ENCODE measurements at regions not wholly inside any gene's neighbourhood (a gene's known extent, or its start where the extent isn't known, plus 50 kb on each side); places are given as distances from the start of the nearest gene placed in this dataset.

DNA sequence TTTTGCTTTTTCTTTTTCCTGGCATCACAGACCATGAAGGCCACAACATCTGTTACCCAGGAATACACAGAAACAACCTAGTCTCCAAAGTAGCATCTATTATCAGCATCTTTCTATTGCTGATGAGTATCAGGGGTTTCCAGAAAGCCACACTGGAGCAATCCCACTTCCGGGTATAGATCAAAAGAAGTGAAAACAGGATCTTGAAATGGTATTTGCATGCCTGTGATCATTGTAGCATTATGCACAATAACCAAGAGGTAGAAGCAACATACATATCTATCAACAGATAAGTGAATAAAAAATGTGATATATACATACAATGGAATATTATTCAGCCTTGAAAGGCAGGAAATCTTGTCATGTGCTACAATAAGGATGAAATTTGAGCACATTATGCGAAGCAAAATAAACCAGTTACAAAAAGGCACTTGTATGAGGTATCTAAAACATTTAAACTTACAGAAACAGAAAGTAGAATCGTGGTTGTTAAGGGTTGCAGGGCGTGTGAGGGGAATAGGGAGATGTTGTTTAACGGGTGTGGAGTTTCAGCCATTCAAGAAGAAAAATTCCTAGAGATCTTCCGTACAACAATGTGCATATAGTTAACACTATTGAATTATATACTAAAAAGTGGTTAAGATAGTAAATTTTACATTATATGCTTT, 115.1 kb downstream of the KCNE4 start:
- Histone ChIP-seq H3K79me2 (ENCODE audit: control insufficient read depth in 1 of 2, insufficient read depth in 2 of 2, low read length in 2 of 2) (no peaks in the 10 kb centered on the region), H3K4me1 (replicated peaks in 1 of 4; ENCODE audit: control insufficient read depth in 3 of 4, insufficient read depth in 4 of 4, low read length in 3 of 4) (no peaks in the 10 kb centered on the region), H2BK5ac (ENCODE audit: low read depth, low read length) (no peak overlapping the region), H3K9ac (replicated peaks in 1 of 4; ENCODE audit: extremely low read depth in 1 of 4, low read depth in 3 of 4, low read length in 3 of 4) (no peak overlapping the region), H2BK20ac (ENCODE audit: low read length) (no peak overlapping the region), H2AFZ (ENCODE audit: low read length) (no peak overlapping the region), H3K79me1 (ENCODE audit: low read depth, low read length) (no peaks in the 10 kb centered on the region), H2BK120ac (replicated peaks; ENCODE audit: low read depth, low read length) (no peak overlapping the region), H4K91ac (replicated peaks; ENCODE audit: insufficient read length, low read length) (no peak overlapping the region), H3K14ac (ENCODE audit: insufficient read length) (no peak overlapping the region), H4K20me1 (replicated peaks in 1 of 2; ENCODE audit: control insufficient read depth in 1 of 2, insufficient read depth in 2 of 2, low read length in 2 of 2) (no peaks in the 10 kb centered on the region), H3K18ac (ENCODE audit: extremely low read depth, low read length) (no peak overlapping the region), H3K4ac (replicated peaks; ENCODE audit: insufficient read length, low read depth, low read length) (no peak overlapping the region), H3K4me3 (ENCODE audit: extremely low read depth in 1 of 4, insufficient read depth in 2 of 4, low read depth in 3 of 4, low read length in 4 of 4) (no peak overlapping the region), H3K27me3 (replicated peaks in 1 of 4; ENCODE audit: control insufficient read depth in 3 of 4, extremely low read depth in 1 of 4, insufficient read depth in 3 of 4, low read length in 3 of 4) (no peaks in the 10 kb centered on the region), H4K8ac (ENCODE audit: extremely low read depth, insufficient read depth, low read length) (no peak overlapping the region), H3K23ac (ENCODE audit: insufficient read length) (no peak overlapping the region), H3K27ac (ENCODE audit: low read depth, low read length) (no peak overlapping the region), H2BK12ac (ENCODE audit: low read depth, low read length) (no peak overlapping the region), H2AK5ac (ENCODE audit: low read depth, low read length) (no peak overlapping the region), H3K23me2 (ENCODE audit: low read depth, low read length) (no peaks in the 10 kb centered on the region), H3K36me3 (ENCODE audit: control insufficient read depth in 2 of 4, insufficient read depth in 4 of 4, low read length in 3 of 4) (no peaks in the 10 kb centered on the region), H4K5ac (ENCODE audit: insufficient read length, low read depth, low read length) (no peak overlapping the region), H3K4me2 (ENCODE audit: insufficient read depth in 1 of 2, low read depth in 2 of 2, low read length in 2 of 2) (no peak overlapping the region), H3K9me3 (ENCODE audit: insufficient read depth in 2 of 2, low read depth in 1 of 2, low read length in 1 of 2) (no peaks in the 10 kb centered on the region), H3K56ac (replicated peaks; ENCODE audit: insufficient read length, low read depth, low read length) (no peak overlapping the region), H2BK15ac (ENCODE audit: low read length) (no peak overlapping the region)
- 85 to 100% methylated on average over 2 to 6 of the region's 6 CpGs for WGBS, 2 experiments (ENCODE audit: extremely low coverage in 1 of 2, insufficient coverage in 1 of 2, insufficient read length in 1 of 2, insufficient replicate concordance in 2 of 2, low coverage in 1 of 2, low lambda C conversion rate in 2 of 2, missing lambda C conversion rate in 1 of 2)
- TF ChIP-seq TCF12 (IDR thresholded peaks at IDR 0.05; ENCODE audit: low read depth, low read length) = no peak
- TF ChIP-seq CTCF (IDR thresholded peaks at IDR 0.05; ENCODE audit: control extremely low read depth in 1 of 3, insufficient read depth in 1 of 3, low read depth in 1 of 3, low read length in 3 of 3) = no peak
- CTCF ChIA-PET (ENCODE audit: partially characterized antibody) = no interaction called here
- POLR2A ChIA-PET (ENCODE audit: partially characterized antibody) = interaction anchor here (0.6 kb wide), 1 partner anchor 508 kb away, joined by 3 read pairs; no protein-coding TSS in a partner anchor
- FAIRE-seq = no peak
- no peak for DNase-seq (ENCODE audit: low read depth in 1 of 2, low spot score in 2 of 2)

All from H1 (cell line).